NCI-H146 (cell line): ENCODE measurements at regions not wholly inside any gene's neighbourhood (a gene's known extent, or its start where the extent isn't known, plus 50 kb on each side); places are given as distances from the start of the nearest gene placed in this dataset.

Experiments
- DNase-seq: peaks from one replicate; lab custom pipeline; 2025; lab: John Stamatoyannopoulos, UW

GRCh38 chr11:76298255-76298654 lies 82.7 kb downstream of the THAP12 start:
- no peak for DNase-seq

- no peak for DNase-seq
Measured at GRCh38 chr11:76296731-76297542, 84.0 kb downstream of the THAP12 start.

DNA sequence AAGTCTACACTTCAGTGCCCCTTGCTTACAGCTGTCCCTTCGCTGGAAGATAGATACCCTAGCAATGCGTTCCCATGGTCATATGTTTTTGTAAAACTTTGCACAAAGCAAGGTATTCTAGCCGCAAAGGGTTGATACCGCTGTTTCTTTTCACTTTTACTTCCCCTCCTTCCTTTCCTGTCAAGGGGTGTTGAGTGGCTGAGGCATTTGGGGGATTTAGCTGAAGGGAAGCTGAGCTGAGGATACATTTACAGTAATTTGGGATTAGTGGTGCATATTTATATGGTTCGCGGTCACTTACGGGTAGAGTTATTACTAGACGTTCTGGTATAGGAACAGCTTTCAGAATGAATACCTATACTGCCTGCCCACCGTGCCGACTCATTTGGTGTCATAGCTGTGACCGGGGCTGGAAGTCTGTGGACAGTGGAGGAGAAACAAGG lies 86.9 kb upstream of the WNT11 start:
- DNase-seq, result no peak

DNA sequence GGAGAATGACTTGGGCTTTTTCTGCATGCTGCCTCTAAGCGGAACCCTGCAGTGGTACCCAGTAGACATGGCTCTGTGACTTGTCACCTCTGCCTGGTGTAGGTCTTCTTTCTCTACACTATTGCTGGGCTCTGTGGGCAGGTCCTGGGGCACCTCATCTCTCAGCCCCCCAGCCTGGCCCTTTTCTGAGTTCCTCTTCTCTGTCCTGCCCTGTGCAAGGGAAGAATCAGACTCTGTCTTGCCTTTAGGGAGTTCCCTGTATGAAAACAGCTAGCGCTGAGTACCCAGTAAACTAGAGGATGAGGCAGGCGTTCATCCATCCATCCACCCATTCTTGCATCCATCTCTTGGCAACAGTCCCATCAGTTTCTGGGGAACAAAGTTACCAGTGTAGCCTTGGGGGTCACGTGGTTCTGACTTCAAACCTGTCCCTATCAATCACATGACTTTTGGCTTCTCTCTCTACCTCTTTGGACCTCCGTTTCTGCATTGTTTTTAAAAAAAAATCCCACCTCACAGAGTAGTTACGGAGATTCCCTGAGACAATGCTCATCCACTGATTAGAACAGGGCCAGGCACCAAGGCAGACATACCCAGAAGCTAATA lies 86.4 kb upstream of the WNT11 start:
- DNase-seq, result no peak

GRCh38 chr11:76291576-76292526 lies 85.5 kb upstream of the WNT11 start:
- DNase-seq, result peak; percentile 94

- DNase-seq, result no peak
Measured at GRCh38 chr11:76288166-76288980, 82.1 kb upstream of the WNT11 start.

DNA sequence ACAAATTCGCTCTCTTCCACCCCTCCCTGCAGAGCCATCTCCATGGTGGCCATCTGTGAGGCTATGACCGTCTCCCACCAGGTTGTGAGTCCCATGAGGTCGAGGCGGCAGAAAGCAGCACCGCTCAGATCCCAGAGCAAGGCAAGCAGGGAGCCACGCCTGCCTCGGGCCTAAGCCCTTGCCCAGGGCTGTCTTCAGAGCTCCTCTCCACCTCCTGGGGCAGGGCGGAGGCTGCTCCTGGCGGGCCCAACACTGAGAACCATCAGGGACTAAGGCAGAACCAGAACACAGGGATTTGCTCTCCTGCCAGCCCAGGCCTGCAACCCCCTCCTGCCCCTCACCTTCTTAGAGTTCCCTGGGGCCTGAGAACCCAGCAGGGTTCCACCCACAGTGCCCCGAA lies 80.9 kb upstream of the WNT11 start:
- no peak for DNase-seq

DNA sequence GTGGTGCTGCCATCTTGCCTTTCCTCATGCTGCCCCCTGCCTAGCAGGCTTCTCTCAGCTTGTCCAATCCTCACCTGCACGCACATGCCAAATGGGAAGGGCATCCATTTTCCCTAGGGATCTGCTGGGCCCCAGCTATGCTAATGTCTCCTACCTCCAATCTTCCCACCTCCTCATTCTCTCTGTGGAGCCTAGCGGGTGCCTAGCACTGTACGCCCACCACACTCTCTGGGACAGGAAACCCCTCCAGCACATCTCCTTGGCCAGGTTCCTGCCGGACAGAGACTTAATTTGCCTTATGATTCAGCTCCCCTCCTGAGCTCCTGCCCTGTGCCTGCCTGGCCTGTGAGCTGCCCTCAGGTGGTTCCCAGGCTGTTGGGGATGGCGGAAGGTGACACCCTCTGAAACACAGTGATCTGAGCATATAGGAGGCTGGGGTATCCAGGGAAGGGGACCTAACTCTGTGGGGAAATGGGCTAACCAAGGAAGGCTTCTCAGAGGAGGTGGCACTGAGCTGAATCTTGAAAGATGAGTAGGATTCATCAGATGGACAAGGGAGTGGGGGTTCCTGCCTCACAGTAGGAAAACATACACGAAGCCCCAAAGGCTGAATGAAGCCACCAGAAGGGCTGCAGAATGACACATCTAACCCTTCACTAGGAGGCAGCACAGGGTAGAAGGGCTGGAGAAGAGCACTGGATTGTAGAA lies 79.2 kb upstream of the WNT11 start:
- DNase-seq, result no peak

- no peak for DNase-seq
Measured at GRCh38 chr11:76284161-76284560, 77.9 kb upstream of the WNT11 start.

- no peak for DNase-seq
Measured at GRCh38 chr11:76282811-76283595, 76.7 kb upstream of the WNT11 start.

DNA sequence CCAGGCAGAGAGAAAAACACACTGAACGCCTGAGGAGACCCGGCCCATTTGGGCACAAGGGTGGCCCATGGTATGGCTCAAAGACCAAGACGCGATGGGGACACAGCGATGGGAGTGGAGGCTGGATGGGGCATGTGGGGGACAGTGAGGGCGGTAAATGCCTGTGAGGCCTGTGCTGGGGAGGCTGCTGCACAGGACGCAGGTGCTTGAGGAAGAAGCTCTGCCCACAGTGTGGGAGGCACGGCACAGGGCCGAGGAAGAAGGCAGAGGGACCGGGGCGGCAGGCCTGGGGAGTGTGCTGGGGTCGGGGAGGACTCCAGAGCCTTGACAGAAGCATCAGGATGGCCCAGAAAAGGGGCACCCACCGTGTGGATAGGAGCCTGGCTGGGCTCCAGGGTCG lies 75.9 kb upstream of the WNT11 start:
- DNase-seq, result no peak

GRCh38 chr11:76281558-76281906 lies 75.2 kb upstream of the WNT11 start:
- DNase-seq, result no peak

DNA sequence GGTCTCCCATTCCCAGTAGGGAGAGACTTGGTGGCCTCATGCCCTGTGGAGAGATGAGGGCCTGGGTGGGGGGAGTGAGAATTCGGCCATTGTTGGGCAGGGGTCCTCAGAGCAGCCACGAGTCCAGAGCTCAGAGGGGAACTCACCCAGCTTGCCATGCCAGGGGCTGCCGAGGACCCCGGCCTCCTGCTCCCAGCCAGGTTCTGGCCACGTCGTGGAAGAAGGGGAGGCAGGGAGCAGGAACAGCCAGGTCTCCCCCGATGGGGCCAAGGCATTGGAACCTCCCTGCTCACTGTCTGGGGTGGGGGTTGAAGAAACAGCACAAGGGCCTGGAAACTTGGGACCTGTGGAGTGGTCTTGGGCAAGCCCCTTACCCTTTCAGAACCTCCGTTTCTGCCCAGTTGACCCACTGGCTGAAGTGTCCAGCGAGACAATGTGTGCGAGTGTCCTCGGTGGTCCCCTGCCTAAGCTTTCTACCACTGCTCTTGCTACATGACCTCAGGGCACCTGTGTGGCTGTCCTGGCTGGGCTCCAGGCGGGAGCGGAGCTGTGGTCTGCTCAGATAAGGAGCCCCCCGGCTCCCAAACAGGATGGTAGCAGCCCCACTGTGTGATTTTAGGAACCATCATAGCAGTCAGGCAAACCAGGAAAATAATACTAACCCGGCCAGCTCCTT lies 74.7 kb upstream of the WNT11 start:
- no peak for DNase-seq

GRCh38 chr11:76280151-76280881 lies 74.0 kb upstream of the WNT11 start:
- no peak for DNase-seq

DNA sequence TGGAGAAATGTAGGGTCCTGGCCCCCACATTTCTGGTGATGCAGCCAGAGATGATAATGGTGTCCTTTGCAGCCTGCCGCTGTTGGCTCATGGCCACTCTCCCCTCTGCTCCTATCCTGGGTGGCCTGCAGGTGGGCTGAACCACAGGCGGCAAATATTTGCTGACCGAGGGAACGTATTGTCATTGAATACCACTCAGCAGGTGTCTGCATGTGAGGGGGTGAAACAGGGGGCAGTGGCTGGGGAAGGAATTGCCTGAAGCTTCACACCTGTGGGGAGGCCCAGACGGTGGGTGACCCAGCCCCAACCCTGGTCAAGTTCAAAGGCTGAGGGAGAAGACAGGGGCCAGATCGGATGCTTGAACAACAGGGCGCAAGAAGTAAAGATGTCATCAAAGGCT lies 73.3 kb upstream of the WNT11 start:
- peak; percentile 96 for DNase-seq

- DNase-seq, result no peak
Measured at GRCh38 chr11:76279038-76279437, 72.7 kb upstream of the WNT11 start.

- DNase-seq, result no peak
Measured at GRCh38 chr11:76278526-76278925, 72.2 kb upstream of the WNT11 start.

DNA sequence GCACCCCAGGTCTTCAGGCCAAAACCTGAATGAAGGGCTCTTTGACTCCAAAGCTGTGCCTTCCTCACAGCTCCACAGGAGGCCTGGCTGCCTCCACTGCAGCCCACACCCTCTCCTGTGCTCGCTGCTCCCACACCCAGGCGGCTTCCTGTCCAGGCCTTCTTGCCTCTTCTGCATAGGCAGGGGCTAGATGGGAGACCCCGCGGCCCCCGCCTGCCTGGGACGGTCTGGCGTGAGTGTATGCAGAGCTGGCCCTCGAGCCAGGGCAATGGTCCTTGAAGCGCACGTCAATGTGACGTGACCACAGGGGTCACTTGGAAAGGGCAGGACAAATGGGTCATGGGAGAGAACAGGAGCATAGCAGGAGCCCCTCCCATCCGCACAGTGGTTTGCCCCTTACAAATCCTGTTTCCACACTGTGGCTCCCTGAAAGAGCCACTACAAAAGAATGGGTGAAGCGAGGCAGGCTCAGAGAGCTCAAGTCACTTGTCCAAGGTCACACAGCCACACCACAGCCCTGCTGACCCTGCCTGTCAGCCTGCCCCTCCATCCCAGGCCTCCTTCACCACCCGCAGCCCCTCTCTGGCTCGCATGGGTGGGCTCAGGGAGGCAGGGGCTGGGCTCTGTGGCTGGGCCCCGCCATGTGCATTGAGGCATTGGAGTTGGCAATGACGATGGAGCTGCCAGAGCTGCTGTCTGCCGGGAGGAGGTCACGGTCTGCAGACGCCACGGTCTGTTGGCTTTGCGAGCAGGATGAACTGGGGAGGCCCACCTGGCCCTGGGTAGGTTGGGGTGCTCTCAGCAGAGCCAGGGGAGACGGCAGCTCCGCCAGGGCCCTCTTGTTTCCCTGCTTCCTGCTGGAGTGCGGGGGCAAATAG lies 71.2 kb upstream of the WNT11 start:
- DNase-seq, result no peak
